AG20443 (cell line): ENCODE measurements at regions not wholly inside any gene's neighbourhood (a gene's known extent, or its start where the extent isn't known, plus 50 kb on each side); places are given as distances from the start of the nearest gene placed in this dataset.

Experiments used
- DNase-seq: peaks from one replicate; pipeline ENCODE4 v3.0.0; 2012; ENCODE audit warnings: low spot score, mixed read lengths

GRCh38 chr6:54991761-54992330 is 145.3 kb downstream of the FAM83B start:
- no peak for DNase-seq

- no peak for DNase-seq
These were observed 146.2 kb downstream of the FAM83B start for GRCh38 chr6:54992789-54993188.

DNA sequence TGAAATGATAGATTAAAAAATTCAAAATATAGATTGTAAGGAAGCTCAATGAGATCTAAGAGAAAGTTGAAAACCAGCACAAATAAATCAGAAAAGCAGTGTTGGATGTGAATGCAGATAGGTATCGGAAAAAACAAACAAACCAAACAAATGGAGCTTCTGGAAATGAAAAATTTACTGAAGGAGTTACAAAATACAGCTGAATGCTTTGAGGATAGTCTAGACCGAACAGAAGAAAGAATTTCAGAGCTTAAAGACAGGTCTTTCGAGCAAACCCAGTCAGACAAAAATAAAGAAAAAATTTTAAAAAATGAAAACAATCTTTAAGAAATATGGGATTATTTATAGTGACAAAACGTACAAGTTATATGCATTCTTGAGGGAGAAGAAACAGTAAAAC is 146.7 kb downstream of the FAM83B start:
- DNase-seq = no peak

- no peak for DNase-seq
These were observed 147.4 kb downstream of the FAM83B start for GRCh38 chr6:54993948-54994347.

GRCh38 chr6:54998576-54998975 is 152.0 kb downstream of the FAM83B start:
- DNase-seq = no peak

- DNase-seq = no peak
These were observed 157.3 kb downstream of the FAM83B start for GRCh38 chr6:55003719-55004430.

DNA sequence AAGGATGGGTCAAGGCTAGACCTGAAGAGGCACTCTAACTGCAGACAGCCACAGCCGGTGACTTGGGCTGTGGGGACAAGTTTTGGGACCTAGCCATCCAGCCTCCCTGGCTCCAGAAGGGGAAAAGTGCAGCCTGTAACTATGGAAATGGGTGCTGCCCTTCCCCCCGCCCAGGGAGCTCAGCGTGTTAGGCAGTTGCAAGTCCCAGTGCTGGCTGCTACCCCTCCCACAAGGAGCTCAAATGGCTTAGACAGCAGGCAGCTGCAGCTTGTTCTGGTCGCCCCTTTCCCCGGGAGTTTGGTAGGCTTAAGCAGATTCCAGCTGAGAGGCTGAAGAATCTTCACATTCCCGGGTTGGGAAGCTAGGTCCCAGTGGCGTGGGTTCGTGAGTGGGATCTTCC is 162.6 kb downstream of the FAM83B start:
- DNase-seq = no peak

GRCh38 chr6:55011034-55011433 is 163.3 kb upstream of the HCRTR2 start:
- DNase-seq = no peak

DNA sequence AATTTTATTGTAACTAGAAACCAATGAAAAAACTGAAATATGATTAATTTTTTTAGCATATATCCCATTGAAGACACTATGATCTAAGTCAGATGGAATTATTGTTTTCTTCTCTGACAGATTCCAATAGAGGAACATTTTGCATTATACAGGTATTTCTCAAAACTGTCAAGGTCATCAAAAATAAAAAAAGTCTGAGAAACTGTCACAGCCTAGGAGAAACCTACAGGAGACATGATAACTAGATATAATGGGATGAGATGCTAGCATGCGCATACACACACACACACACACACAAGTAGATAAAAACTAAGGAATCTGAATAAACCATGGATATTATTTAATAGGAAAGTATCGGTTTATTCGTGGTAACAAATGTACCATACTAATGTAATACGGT is 161.9 kb upstream of the HCRTR2 start:
- no peak for DNase-seq

GRCh38 chr6:55014321-55015088 is 159.8 kb upstream of the HCRTR2 start:
- DNase-seq = no peak

DNA sequence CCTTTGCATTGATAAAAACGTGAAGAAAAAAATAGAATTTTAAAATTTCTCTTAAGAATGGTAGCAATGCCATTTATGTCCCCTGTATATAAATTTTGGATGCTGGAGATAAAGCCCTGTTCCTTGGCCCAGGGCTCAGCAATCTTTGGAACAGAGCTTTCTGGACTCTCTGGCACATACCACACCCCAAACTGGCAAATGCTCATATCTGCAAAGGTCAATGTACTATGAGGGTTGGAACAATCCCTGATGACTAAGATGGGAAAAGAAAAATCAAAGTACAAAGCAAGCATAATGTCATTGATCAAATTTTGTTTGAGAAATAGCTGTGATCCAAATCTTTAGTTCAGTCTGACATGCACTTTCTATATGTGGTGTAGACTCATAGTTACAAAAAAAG is 158.1 kb upstream of the HCRTR2 start:
- no peak for DNase-seq

GRCh38 chr6:55017555-55018300 is 156.6 kb upstream of the HCRTR2 start:
- DNase-seq = no peak

- no peak for DNase-seq
These were observed 154.7 kb upstream of the HCRTR2 start for GRCh38 chr6:55019591-55019990.

DNA sequence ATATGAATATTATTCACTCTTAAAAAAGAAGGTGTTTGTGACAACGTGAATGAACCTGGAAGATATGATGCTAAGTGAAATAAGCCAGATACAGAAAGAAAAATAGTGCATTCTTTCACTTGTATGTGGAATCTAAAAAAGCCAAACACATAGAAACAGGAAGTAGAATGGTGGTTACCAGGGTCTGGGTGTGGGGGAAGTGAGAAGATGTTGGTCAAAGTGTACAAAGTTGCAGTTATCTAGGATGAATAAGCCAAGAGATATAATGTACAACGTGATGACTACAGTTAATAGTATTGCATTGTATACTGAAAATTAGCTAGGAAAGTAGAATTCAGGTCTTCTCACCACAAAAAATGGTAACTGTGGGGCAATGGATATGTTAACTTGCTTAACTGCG is 151.1 kb upstream of the HCRTR2 start:
- no peak for DNase-seq

DNA sequence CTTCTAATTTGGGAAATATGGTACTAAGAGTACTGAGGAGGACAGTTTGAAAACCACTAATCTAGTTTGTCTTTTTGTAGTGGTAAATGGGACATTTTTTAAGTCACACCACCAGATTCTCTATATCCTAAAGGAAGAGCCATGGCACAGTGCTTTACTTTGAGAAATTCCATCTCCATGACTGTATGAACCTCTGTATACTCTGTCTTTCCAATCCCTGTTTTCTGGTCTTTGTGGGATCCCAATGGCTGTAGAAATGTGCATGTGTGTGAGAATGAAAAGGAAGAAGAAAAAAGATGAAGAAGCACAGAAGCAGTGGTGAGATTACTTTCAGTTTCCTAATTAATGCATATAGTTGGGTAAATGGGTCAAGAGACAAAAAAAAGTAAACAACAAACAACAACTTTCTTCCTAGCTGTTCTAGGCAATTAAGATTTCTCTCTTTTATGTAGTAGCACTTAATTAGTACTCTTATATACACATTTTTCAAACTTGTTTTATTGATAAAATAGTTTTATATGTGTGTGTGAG is 141.2 kb upstream of the HCRTR2 start:
- no peak for DNase-seq

GRCh38 chr6:55034752-55035151 is 139.6 kb upstream of the HCRTR2 start:
- no peak for DNase-seq

DNA sequence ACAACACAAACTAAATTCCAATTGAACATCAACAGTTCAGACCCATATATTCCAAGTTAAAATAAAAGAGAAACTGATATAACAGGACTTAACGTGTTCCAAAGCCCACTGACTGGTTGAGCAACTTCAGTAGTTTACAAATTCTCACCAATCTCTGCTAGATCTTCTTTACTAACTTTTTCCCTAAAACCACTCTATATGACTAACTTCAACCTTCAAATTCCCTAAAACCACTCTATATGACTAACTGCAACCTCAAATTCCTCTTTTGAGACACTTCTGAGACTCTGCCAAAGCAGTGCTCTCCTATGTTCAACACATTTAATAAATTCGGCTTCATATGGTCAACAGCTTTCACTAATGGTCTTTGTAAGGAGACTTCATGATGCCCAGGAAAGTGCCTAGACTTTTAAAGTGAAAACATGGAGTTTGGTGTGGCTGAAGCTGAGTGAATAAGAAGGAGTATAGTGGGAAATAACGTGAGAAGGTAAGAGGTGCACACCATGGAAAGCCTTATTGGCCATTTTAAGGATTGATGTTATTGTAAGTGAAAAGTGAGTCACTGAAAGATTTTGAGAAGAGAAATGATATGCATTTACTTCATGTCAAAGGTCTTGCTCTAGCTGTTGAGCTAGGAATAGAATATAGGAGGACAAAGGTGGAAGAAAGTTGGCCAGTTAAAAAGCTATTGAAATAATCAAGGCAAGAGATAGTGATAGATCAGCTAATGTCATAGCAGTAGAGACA is 134.0 kb upstream of the HCRTR2 start:
- peak; percentile 20 for DNase-seq

DNA sequence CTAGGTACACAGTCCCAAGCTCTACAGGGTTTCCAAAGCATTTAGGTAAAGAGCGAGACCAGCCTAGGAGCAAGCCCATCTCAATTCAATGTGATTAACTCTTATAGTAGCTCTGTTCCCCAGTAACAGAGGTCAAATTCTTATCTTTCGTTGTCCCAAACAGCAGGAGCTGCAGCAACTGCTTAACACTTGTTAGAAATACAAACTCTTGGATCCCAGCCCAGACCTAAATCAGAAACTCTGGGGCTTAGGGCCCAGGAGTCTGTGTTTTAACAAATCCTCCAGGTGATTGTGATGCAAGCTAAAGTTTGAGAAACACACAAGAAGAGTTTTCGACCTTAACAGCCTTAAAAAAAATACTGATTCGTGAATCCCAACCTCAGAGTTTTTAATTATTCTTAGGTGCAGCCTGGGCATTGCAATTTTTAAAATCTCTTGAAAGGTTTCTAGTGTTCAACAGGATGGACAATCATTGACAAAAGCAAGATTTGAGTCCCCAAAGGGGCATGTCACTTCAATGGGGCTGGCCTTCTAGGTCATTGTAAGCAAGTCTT is 127.4 kb upstream of the HCRTR2 start:
- DNase-seq = no peak

- DNase-seq = no peak
These were observed 126.8 kb upstream of the HCRTR2 start for GRCh38 chr6:55047451-55048044.

- no peak for DNase-seq
These were observed 124.4 kb upstream of the HCRTR2 start for GRCh38 chr6:55049866-55050265.

DNA sequence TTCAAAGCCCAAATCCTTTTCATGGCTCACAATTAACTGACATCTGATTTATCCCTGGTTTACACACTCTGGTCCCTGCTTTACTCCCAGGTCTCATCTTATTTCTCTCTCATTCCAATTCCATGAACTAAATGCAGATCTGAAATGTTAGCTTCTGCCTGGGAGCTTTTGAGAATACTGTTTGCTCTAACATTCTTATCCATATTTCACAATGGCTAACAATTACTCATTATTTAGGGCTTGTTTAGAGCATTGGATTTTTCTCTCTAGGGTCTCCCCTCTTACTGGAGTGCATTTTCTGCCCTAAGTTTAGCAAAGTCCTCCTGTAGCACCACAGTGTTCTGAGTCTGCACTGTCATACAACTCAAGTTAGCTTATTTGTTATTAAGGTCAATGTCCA is 121.5 kb upstream of the HCRTR2 start:
- no peak for DNase-seq
